K562 (cell line): ENCODE measurements at regions not wholly inside any gene's neighbourhood (a gene's known extent, or its start where the extent isn't known, plus 50 kb on each side); places are given as distances from the start of the nearest gene placed in this dataset.

Experiments
- ATAC-seq: fragments of 200-7000 bp; cut with Tn5 transposase; 3 replicates; pipeline ENCODE4 v1.9.1; 2020; ENCODE audit warnings: moderate library complexity
- BruUV-seq: library from RNA; stranded (reverse); fragments of 400-500 nt; replicated peaks from 2 replicates; lab custom pipeline; 2021; lab: Mats Ljungman, UMichigan
- CTCF ChIA-PET: fragments of 300-600 bp; formaldehyde crosslinking; extraction: SDS; loops from one replicate; lab custom pipeline; 2021; ENCODE audit warnings: low intra/inter-chr PET ratio; lab: Yijun Ruan, JAX
- POLR2A ChIA-PET: fragments of 300-600, 350-650 bp; sonication (Branson Sonifier 250); formaldehyde crosslinking; extraction: SDS; loops from one replicate; lab custom pipeline; 2021; ENCODE audit warnings: antibody characterized with exemption, inconsistent platforms; lab: Yijun Ruan, JAX
- DNase-seq, 4 experiments: peaks; one replicate each; pipeline versions ENCODE4 v3.0.0 to v3.0.0-alpha.2; 2011 to 2018; ENCODE audit warnings: low spot score in 3 of 4, mixed read lengths in 3 of 4; ENCODE audit errors: extremely low read depth in 1 of 4
- FAIRE-seq: peaks from 2 replicates; lab custom pipeline; 2011; peaks lifted over from hg19 to GRCh38; lab: Jason Lieb, UNC
- H2AFZ ChIP-seq: 2 replicates; pipeline ENCODE4 v1.6.0; 2011; ENCODE audit warnings: low read depth, low read length, control low read depth, inconsistent platforms
- H3K27ac ChIP-seq: fragments of 200-600 bp; 3 replicates; pipeline ENCODE4 v1.8.0; 2011; ENCODE audit warnings: low read depth, mild to moderate bottlenecking, control low read depth, inconsistent platforms, low read length, moderate library complexity, mixed read lengths; ENCODE audit errors: extremely low read depth
- H3K27me3 ChIP-seq, 2 experiments: fragments of 300-600 bp in 1 of 2; 2 replicates in 1 of 2; 3 replicates in 1 of 2; pipeline versions ENCODE4 v1.6.0 to v1.8.0; 2011; ENCODE audit warnings: inconsistent platforms in 2 of 2, low read length in 2 of 2, mild to moderate bottlenecking in 1 of 2, mixed read lengths in 1 of 2, moderate library complexity in 1 of 2; ENCODE audit not compliant: control insufficient read depth in 2 of 2, insufficient read depth in 2 of 2
- H3K36me3 ChIP-seq: fragments of 300-600 bp; 3 replicates; pipeline ENCODE4 v1.8.0; 2011; ENCODE audit warnings: mild to moderate bottlenecking, low read length, inconsistent platforms; ENCODE audit not compliant: control insufficient read depth, insufficient read depth
- H3K4me1 ChIP-seq, 2 experiments: fragments of 200-600 bp in 1 of 2; replicated peaks in 1 of 2; 2 replicates in 1 of 2; 3 replicates in 1 of 2; pipeline versions ENCODE4 v1.5.1 to v1.8.0; 2011; ENCODE audit warnings: inconsistent platforms in 2 of 2, low read length in 2 of 2, mild to moderate bottlenecking in 1 of 2, mixed read lengths in 1 of 2, moderate library complexity in 1 of 2; ENCODE audit not compliant: control insufficient read depth in 2 of 2, insufficient read depth in 2 of 2
- H3K4me2 ChIP-seq: 2 replicates; pipeline ENCODE4 v1.6.1; 2011; ENCODE audit warnings: low read length, control low read depth, inconsistent platforms, mixed read lengths; ENCODE audit not compliant: insufficient read depth
- H3K4me3 ChIP-seq: fragments of 200-600 bp; sonication (generic), shearing (Covaris generic); 2 replicates; pipeline ENCODE4 v1.5.1; 2016; ENCODE audit warnings: control low read depth, inconsistent platforms
- H3K79me2 ChIP-seq: fragments of 200-600 bp; 3 replicates; pipeline ENCODE4 v1.8.0; 2011; ENCODE audit warnings: low read length, inconsistent platforms; ENCODE audit not compliant: control insufficient read depth, insufficient read depth
- H3K9ac ChIP-seq, 2 experiments: 2 replicates each; pipeline versions ENCODE4 v1.6.0 to v1.6.1; 2011; ENCODE audit warnings: low read depth in 2 of 2, low read length in 2 of 2, control low read depth in 1 of 2, inconsistent platforms in 1 of 2, mild to moderate bottlenecking in 1 of 2, mixed read lengths in 1 of 2; ENCODE audit not compliant: insufficient read depth in 1 of 2
- H3K9me1 ChIP-seq: one replicate; pipeline ENCODE4 v1.6.0; 2011; ENCODE audit warnings: inconsistent platforms, mild to moderate bottlenecking, low read length, moderate library complexity; ENCODE audit not compliant: control insufficient read depth, insufficient read depth
- H3K9me3 ChIP-seq: replicated peaks from 2 replicates; pipeline ENCODE4 v1.5.1; 2011; ENCODE audit warnings: low read depth, low read length, inconsistent platforms; ENCODE audit not compliant: control insufficient read depth, insufficient read depth
- H4K20me1 ChIP-seq: replicated peaks from 2 replicates; pipeline ENCODE4 v1.6.1; 2011; ENCODE audit warnings: low read length, inconsistent platforms, mixed read lengths; ENCODE audit not compliant: control insufficient read depth, insufficient read depth
- BRF1 ChIP-seq: IDR thresholded peaks from 3 replicates; pipeline ENCODE4 v1.6.1; 2011; ENCODE audit warnings: borderline replicate concordance, mild to moderate bottlenecking; ENCODE audit not compliant: insufficient read length; ENCODE audit errors: extremely low read depth
- CCAR2 ChIP-seq: fragments of 200-400 bp; formaldehyde crosslinking; IDR thresholded peaks from 2 replicates; pipeline ENCODE4 v1.6.1; 2017; ENCODE audit warnings: mild to moderate bottlenecking, low read depth, low read length
- FOXA3 ChIP-seq, 2 experiments: fragments of 450-650 bp in 1 of 2; sonication (generic) in 1 of 2; formaldehyde crosslinking; IDR thresholded peaks in 1 of 2; conservative IDR thresholded peaks in 1 of 2; 2 replicates each; pipeline versions ENCODE4 v1.4.0 to v1.8.0; 2020 to 2022; ENCODE audit warnings: mild to moderate bottlenecking in 2 of 2, missing genetic modification reagents in 1 of 2
- HOMEZ ChIP-seq: fragments of 250-450 bp; sonication (Bioruptor Pico); IDR thresholded peaks from 2 replicates; pipeline ENCODE4 v1.4.0; 2020; ENCODE audit warnings: mild to moderate bottlenecking, moderate library complexity
- KLF13 ChIP-seq: fragments of 450-650 bp; IDR thresholded peaks from 2 replicates; pipeline ENCODE4 v1.6.1; 2016; ENCODE audit warnings: missing genetic modification characterization, low read depth, mild to moderate bottlenecking, missing compliant biosample characterization, moderate library complexity, borderline replicate concordance
- MNT ChIP-seq, 2 experiments: fragments of 450-650 bp; conservative IDR thresholded peaks; 2 replicates each; pipeline ENCODE4 v1.6.1; 2017; ENCODE audit warnings: mild to moderate bottlenecking in 2 of 2, moderate library complexity in 2 of 2
- NELFE ChIP-seq: IDR thresholded peaks from 2 replicates; pipeline ENCODE4 v1.6.1; 2011; ENCODE audit warnings: mild to moderate bottlenecking; ENCODE audit not compliant: insufficient read depth, insufficient read length
- NFATC3 ChIP-seq: fragments of 450-650 bp; IDR thresholded peaks from 2 replicates; pipeline ENCODE4 v1.6.1; 2017; ENCODE audit warnings: mild to moderate bottlenecking
- POLR2G ChIP-seq: fragments of 200-400 bp; formaldehyde crosslinking; IDR thresholded peaks from 2 replicates; pipeline ENCODE4 v1.6.1; 2017; ENCODE audit warnings: low read depth, mild to moderate bottlenecking, antibody characterized with exemption, low read length, moderate library complexity
- RBM34 ChIP-seq: fragments of 200-400 bp; formaldehyde crosslinking; IDR thresholded peaks from 2 replicates; pipeline ENCODE4 v1.6.1; 2018; ENCODE audit warnings: low read length, borderline replicate concordance; ENCODE audit not compliant: insufficient read depth
- ZBTB2 ChIP-seq: fragments of 450-650 bp; IDR thresholded peaks from 2 replicates; pipeline ENCODE4 v1.6.1; 2016; ENCODE audit warnings: antibody characterized with exemption
- ZBTB7A ChIP-seq: IDR thresholded peaks from 2 replicates; pipeline ENCODE4 v1.6.1; 2011; ENCODE audit warnings: low read depth, mild to moderate bottlenecking, low read length, moderate library complexity, borderline replicate concordance; ENCODE audit not compliant: control insufficient read depth
- ZKSCAN3 ChIP-seq: fragments of 250-450 bp; sonication (Bioruptor Pico); IDR thresholded peaks from 2 replicates; pipeline ENCODE4 v1.4.0; 2020
- ZNF224 ChIP-seq: sonication (generic); formaldehyde crosslinking; IDR thresholded peaks from 2 replicates; pipeline ENCODE4 v1.8.0; 2022; ENCODE audit warnings: mild to moderate bottlenecking, missing genetic modification reagents
- ZNF518B ChIP-seq: fragments of 250-450 bp; sonication (Bioruptor Pico); IDR thresholded peaks from 2 replicates; pipeline ENCODE4 v1.5.0; 2021; ENCODE audit warnings: mild to moderate bottlenecking, moderate library complexity
- whole genome bisulfite sequencing: fragments of 100-300 bp; shearing (Covaris generic); methylation state at CpG from one replicate; pipeline ENCODE4 v1.1.6; 2016; ENCODE audit warnings: low coverage, mixed read lengths; ENCODE audit not compliant: insufficient coverage; ENCODE audit errors: missing lambda C conversion rate; 5-methylcytosine and 5-hydroxymethylcytosine counted together
- in situ Hi-C: fragments of 300-500 bp; cut with MboI; formaldehyde crosslinking; loops from 4 replicates; pipeline ENCODE4 v1.15.0; 2018; ENCODE audit warnings: inconsistent platforms, mixed read lengths
- intact Hi-C: fragments of 100-400 bp; cut with micrococcal nuclease; formaldehyde crosslinking; loops from 2 replicates; pipeline ENCODE4 v1.14.2; 2022

GRCh38 chr15:46322753-46323152 is 687.9 kb downstream of the SQOR start:
- Histone ChIP-seq H3K27ac (no peak overlapping the region), H2AFZ (no peak overlapping the region), H4K20me1 (no peaks in the 10 kb centered on the region), H3K4me3 (no peak overlapping the region), H3K79me2 (no peaks in the 10 kb centered on the region), H3K36me3 (no peaks in the 10 kb centered on the region), H3K9ac (no peak overlapping the region), H3K9me3 (no peaks in the 10 kb centered on the region), H3K27me3 (no peaks in the 10 kb centered on the region), H3K4me1 (no peaks in the 10 kb centered on the region)
- no TSS peak for BruUV-seq
- ChIA-PET POLR2A (no interaction called here), CTCF (no interaction called here)
- ATAC-seq (no peak), DNase-seq (no peak), FAIRE-seq (no peak)
- intact Hi-C loops = no loop called here
- WGBS = 0% methylated on average over 3 of the region's 3 CpGs
- TF ChIP-seq POLR2G = no peak
- no peak for TF ChIP-seq ZNF518B
- TF ChIP-seq NFATC3 = no peak
- TF ChIP-seq HOMEZ (CRISPR knock-in tag) = no peak
- TF ChIP-seq ZBTB7A = no peak
- TF ChIP-seq ZBTB2 = no peak
- TF ChIP-seq CCAR2 = no peak
- no peak for TF ChIP-seq ZKSCAN3
- TF ChIP-seq BRF1 = no peak
- no peak for TF ChIP-seq NELFE
- TF ChIP-seq MNT (conservative IDR thresholded peaks at IDR 0.05) = no peak
- TF ChIP-seq RBM34 = no peak
- no peak for TF ChIP-seq ZNF224 (CRISPR knock-in tag)
- TF ChIP-seq KLF13 (tag) = no peak
- no peak for TF ChIP-seq FOXA3 (CRISPR knock-in tag; conservative IDR thresholded peaks at IDR 0.05 in 1 of 2, IDR thresholded peaks at IDR 0.05 in 1 of 2)
- TF ChIP-seq, all 486 proteins: peak for 0
- in situ Hi-C loops = no loop called here
- no peaks in the 10 kb centered on the region for H3K9me1 ChIP-seq
- H3K4me2 ChIP-seq = no peak overlapping the region
